Mammary epithelial cell (primary cell): ENCODE measurements at regions not wholly inside any gene's neighbourhood (a gene's known extent, or its start where the extent isn't known, plus 50 kb on each side); places are given as distances from the start of the nearest gene placed in this dataset.

ENCODE experiments used
- CTCF ChIP-seq, 2 donors: IDR thresholded peaks in 1 of 2; conservative IDR thresholded peaks in 1 of 2; 2 replicates each; pipeline ENCODE4 v1.5.1; 2011 to 2012; ENCODE audit warnings: inconsistent platforms in 2 of 2, low read length in 2 of 2, mild to moderate bottlenecking in 2 of 2, control low read depth in 1 of 2, low read depth in 1 of 2; ENCODE audit not compliant: insufficient read depth in 1 of 2; ENCODE audit errors: extremely low read depth in 1 of 2
- EZH2 ChIP-seq: IDR thresholded peaks from 2 replicates; pipeline ENCODE4 v1.6.1; 2012; ENCODE audit warnings: low read length, inconsistent platforms, borderline replicate concordance

GRCh38 chr14:42319996-42320395, 713.3 kb downstream of the LRFN5 start:
- no peak for TF ChIP-seq CTCF (conservative IDR thresholded peaks at IDR 0.05 in 1 of 2, IDR thresholded peaks at IDR 0.05 in 1 of 2; ENCODE audit: extremely low read depth in 1 of 2, insufficient read depth in 1 of 2, low read depth in 1 of 2, low read length in 2 of 2)
- no peak for TF ChIP-seq EZH2
